ENCODE measurements at regions not wholly inside any gene's neighbourhood (a gene's known extent, or its start where the extent isn't known, plus 50 kb on each side); places are given as distances from the start of the nearest gene placed in this dataset.

- TF ChIP-seq CTCF (IDR thresholded peaks at IDR 0.05) (no peak), REST (IDR thresholded peaks at IDR 0.05; ENCODE audit: insufficient read depth in 1 of 2, low read depth in 2 of 2, low read length in 1 of 2) (no peak), SIN3A (IDR thresholded peaks at IDR 0.05; ENCODE audit: borderline replicate concordance, insufficient read depth, low read depth, low read length) (no peak), POLR2AphosphoS5 (IDR thresholded peaks at IDR 0.05; ENCODE audit: low read depth, low read length) (no peak)
These were observed 694.4 kb upstream of the ALCAM start for GRCh38 chr3:104672331-104672730.
